Panc1 (cell line): ENCODE measurements at regions not wholly inside any gene's neighbourhood (a gene's known extent, or its start where the extent isn't known, plus 50 kb on each side); places are given as distances from the start of the nearest gene placed in this dataset.

ENCODE experiments used
- ATAC-seq: fragments of 200-7000 bp; cut with Tn5 transposase; 2 replicates; pipeline ENCODE4 v1.9.1; 2020; ENCODE audit warnings: mild to moderate bottlenecking, moderate library complexity
- BruUV-seq: library from RNA; stranded (reverse); fragments of 400-500 nt; replicated peaks from 2 replicates; lab custom pipeline; 2021; lab: Mats Ljungman, UMichigan
- CTCF ChIA-PET: fragments of 300-600 bp; sonication (Branson Sonifier 250); formaldehyde crosslinking; loops from one replicate; lab custom pipeline; 2022; ENCODE audit warnings: antibody characterized with exemption; lab: Charles Lee
- POLR2A ChIA-PET: fragments of 300-600 bp; sonication (Branson Sonifier 250); formaldehyde crosslinking; loops from one replicate; lab custom pipeline; 2022; ENCODE audit warnings: antibody characterized with exemption; lab: Charles Lee
- DNase-seq: peaks from one replicate; pipeline ENCODE4 v3.0.0-alpha.2; 2010; ENCODE audit warnings: low read depth, low spot score
- H3K27ac ChIP-seq: 2 replicates; pipeline ENCODE4 v1.5.1; 2011; ENCODE audit warnings: mild to moderate bottlenecking, low read length, inconsistent platforms
- H3K27me3 ChIP-seq: fragments of 200-500 bp; sonication (Bioruptor generic); 2 replicates; pipeline ENCODE4 v1.6.0; 2014; ENCODE audit warnings: low read length, inconsistent platforms; ENCODE audit not compliant: control insufficient read depth, insufficient read depth
- H3K36me3 ChIP-seq: fragments of 200-500 bp; sonication (Bioruptor generic); 2 replicates; pipeline ENCODE4 v1.5.1; 2014; ENCODE audit warnings: inconsistent platforms, mild to moderate bottlenecking, low read length, moderate library complexity; ENCODE audit not compliant: control insufficient read depth, insufficient read depth
- H3K4me1 ChIP-seq: 2 replicates; pipeline ENCODE4 v1.5.1; 2011; ENCODE audit warnings: inconsistent platforms, mild to moderate bottlenecking, low read length, moderate library complexity; ENCODE audit not compliant: control insufficient read depth, insufficient read depth
- H3K4me3 ChIP-seq, 2 experiments: 2 replicates each; pipeline ENCODE4 v1.5.1; 2011 to 2012; ENCODE audit warnings: low read depth in 2 of 2, low read length in 2 of 2, mild to moderate bottlenecking in 2 of 2, inconsistent platforms in 1 of 2, moderate library complexity in 1 of 2
- H3K9me3 ChIP-seq: fragments of 200-500 bp; sonication (Bioruptor generic); 2 replicates; pipeline ENCODE4 v1.5.1; 2014; ENCODE audit warnings: low read depth, mild to moderate bottlenecking, inconsistent platforms, low read length, moderate library complexity; ENCODE audit not compliant: control insufficient read depth, insufficient read depth
- POLR2AphosphoS5 ChIP-seq: IDR thresholded peaks from 2 replicates; pipeline ENCODE4 v1.6.1; 2012; ENCODE audit warnings: mild to moderate bottlenecking, low read depth, low read length, moderate library complexity
- SIN3A ChIP-seq: IDR thresholded peaks from 2 replicates; pipeline ENCODE4 v1.6.1; 2012; ENCODE audit warnings: low read depth, mild to moderate bottlenecking, low read length, moderate library complexity, borderline replicate concordance; ENCODE audit not compliant: insufficient read depth
- TCF7L2 ChIP-seq: IDR thresholded peaks from 2 replicates; pipeline ENCODE4 v1.6.1; 2011; ENCODE audit warnings: mild to moderate bottlenecking, low read depth, low read length, inconsistent platforms
- in situ Hi-C: cut with HindIII; loops from 2 replicates; pipeline ENCODE4 v1.10.0; 2016; ENCODE audit warnings: low sequenced_read_pairs, low pct_unique_long_range_greater_than_20kb
- intact Hi-C: fragments of 100-400 bp; cut with micrococcal nuclease; formaldehyde crosslinking; loops from one replicate; pipeline ENCODE4 v1.10.0; 2022; ENCODE audit not compliant: unreplicated experiment
- TF ChIP-seq, protein P1 (sequence below), 2 experiments: IDR thresholded peaks; 2 replicates each; pipeline ENCODE4 v1.6.1; 2011 to 2012; ENCODE audit warnings: low read depth in 2 of 2, control low read depth in 1 of 2, low read length in 1 of 2, mild to moderate bottlenecking in 1 of 2, moderate library complexity in 1 of 2; ENCODE audit not compliant: insufficient read depth in 1 of 2
- TF ChIP-seq, protein P2 (sequence below): fragments of 450-650 bp; IDR thresholded peaks from 2 replicates; pipeline ENCODE4 v1.5.1; 2017; ENCODE audit warnings: mild to moderate bottlenecking

DNA sequence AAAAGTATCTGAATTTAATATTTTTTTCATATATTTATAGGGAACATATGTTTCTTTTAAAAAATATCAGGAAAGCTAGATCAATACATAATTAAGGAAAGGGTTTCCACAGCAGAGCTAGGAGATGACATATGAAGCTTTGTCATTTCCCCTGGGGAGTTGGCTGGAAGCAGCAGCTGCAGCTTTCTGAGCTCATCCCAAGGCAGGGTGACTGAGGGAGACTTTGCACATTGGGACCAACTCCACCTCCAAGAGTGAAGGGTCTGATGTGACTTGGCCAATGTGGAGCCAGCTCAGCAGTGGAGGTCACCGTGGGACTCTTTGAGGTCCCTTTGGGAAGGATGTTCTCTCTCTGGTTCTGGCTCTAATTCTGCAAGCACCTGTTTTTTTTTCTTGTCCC lies 315.1 kb downstream of the RDH14 start:
- Histone ChIP-seq H3K4me3 (no peak overlapping the region), H3K27me3 (no peaks in the 10 kb centered on the region), H3K36me3 (no peaks in the 10 kb centered on the region), H3K9me3 (0 out of 2 replicates have a peak, but pooled peaks cover 2% of the 10 kb centered on the region), H3K27ac (no peak overlapping the region), H3K4me1 (no peaks in the 10 kb centered on the region)
- in situ Hi-C loops (no loop called here), intact Hi-C loops (no loop called here)
- TF ChIP-seq TCF7L2: no peak
- no peak for TF ChIP-seq SIN3A
- no peak for TF ChIP-seq POLR2AphosphoS5
- TF ChIP-seq, protein P1, sequence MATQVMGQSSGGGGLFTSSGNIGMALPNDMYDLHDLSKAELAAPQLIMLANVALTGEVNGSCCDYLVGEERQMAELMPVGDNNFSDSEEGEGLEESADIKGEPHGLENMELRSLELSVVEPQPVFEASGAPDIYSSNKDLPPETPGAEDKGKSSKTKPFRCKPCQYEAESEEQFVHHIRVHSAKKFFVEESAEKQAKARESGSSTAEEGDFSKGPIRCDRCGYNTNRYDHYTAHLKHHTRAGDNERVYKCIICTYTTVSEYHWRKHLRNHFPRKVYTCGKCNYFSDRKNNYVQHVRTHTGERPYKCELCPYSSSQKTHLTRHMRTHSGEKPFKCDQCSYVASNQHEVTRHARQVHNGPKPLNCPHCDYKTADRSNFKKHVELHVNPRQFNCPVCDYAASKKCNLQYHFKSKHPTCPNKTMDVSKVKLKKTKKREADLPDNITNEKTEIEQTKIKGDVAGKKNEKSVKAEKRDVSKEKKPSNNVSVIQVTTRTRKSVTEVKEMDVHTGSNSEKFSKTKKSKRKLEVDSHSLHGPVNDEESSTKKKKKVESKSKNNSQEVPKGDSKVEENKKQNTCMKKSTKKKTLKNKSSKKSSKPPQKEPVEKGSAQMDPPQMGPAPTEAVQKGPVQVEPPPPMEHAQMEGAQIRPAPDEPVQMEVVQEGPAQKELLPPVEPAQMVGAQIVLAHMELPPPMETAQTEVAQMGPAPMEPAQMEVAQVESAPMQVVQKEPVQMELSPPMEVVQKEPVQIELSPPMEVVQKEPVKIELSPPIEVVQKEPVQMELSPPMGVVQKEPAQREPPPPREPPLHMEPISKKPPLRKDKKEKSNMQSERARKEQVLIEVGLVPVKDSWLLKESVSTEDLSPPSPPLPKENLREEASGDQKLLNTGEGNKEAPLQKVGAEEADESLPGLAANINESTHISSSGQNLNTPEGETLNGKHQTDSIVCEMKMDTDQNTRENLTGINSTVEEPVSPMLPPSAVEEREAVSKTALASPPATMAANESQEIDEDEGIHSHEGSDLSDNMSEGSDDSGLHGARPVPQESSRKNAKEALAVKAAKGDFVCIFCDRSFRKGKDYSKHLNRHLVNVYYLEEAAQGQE (IDR thresholded peaks at IDR 0.05; ENCODE audit: insufficient read depth in 1 of 2, low read depth in 2 of 2, low read length in 1 of 2): no peak
- TF ChIP-seq, protein P2, sequence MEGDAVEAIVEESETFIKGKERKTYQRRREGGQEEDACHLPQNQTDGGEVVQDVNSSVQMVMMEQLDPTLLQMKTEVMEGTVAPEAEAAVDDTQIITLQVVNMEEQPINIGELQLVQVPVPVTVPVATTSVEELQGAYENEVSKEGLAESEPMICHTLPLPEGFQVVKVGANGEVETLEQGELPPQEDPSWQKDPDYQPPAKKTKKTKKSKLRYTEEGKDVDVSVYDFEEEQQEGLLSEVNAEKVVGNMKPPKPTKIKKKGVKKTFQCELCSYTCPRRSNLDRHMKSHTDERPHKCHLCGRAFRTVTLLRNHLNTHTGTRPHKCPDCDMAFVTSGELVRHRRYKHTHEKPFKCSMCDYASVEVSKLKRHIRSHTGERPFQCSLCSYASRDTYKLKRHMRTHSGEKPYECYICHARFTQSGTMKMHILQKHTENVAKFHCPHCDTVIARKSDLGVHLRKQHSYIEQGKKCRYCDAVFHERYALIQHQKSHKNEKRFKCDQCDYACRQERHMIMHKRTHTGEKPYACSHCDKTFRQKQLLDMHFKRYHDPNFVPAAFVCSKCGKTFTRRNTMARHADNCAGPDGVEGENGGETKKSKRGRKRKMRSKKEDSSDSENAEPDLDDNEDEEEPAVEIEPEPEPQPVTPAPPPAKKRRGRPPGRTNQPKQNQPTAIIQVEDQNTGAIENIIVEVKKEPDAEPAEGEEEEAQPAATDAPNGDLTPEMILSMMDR: no peak
- ATAC-seq: no peak
- ChIA-PET CTCF (no interaction called here), POLR2A (no interaction called here)
- no peak for DNase-seq
- BruUV-seq: no TSS peak

DNA sequence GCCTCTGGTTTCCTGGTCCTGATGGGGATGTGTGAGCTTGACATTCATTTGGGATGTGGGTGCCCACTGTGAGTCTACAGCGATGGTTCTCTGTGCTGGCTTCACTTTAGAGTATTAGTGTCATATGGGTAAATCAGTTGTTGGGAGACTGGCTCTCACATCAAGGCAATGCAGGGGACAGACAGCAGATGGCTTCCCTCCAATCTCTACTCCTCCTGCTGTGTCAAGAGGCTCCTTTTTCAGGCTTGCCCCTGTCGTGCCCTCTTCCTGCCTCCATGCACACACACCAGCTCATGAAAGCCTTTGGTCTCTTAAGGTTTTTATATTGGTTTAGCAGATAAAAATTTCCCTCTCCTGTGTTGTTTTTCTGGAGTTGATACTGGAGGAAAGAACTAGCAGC lies 315.6 kb downstream of the RDH14 start:
- Histone ChIP-seq H3K9me3 (0 out of 2 replicates have a peak, but pooled peaks cover 2% of the 10 kb centered on the region), H3K27ac (no peak overlapping the region), H3K4me3 (no peak overlapping the region), H3K36me3 (no peaks in the 10 kb centered on the region), H3K27me3 (no peaks in the 10 kb centered on the region), H3K4me1 (no peaks in the 10 kb centered on the region)
- intact Hi-C loops: no loop called here
- no TSS peak for BruUV-seq
- in situ Hi-C loops: no loop called here
- ChIA-PET POLR2A (no interaction called here), CTCF (no interaction called here)
- DNase-seq (no peak), ATAC-seq (no peak)
- TF ChIP-seq, protein P2: no peak
- TF ChIP-seq POLR2AphosphoS5: no peak

DNA sequence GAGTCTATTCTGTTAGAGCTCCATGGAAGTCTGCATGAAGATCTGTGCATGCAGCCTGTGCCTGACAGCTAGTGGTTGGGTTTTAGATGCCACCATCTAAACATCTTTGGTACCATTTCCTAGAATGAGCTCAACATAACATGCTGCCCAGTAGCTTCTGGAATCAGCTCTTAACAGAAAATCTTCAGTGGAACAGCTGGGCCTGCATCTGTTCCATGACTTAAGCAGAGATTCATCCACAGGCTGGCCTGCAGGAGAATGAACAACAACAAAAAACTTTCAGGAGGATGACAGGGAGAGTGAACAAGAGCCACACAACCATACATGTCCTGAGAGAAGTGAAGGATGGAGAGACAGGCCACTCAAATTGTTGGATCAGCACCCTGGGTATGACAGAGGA lies 316.6 kb downstream of the RDH14 start:
- CTCF ChIA-PET: no interaction called here
- TF ChIP-seq TCF7L2 (no peak), POLR2AphosphoS5 (no peak), SIN3A (no peak)
- TF ChIP-seq, protein P1 (IDR thresholded peaks at IDR 0.05; ENCODE audit: insufficient read depth in 1 of 2, low read depth in 2 of 2, low read length in 1 of 2): no peak
- TF ChIP-seq, protein P2: no peak
- POLR2A ChIA-PET: no interaction called here

More for the DNA sequence above, 316.6 kb downstream of the RDH14 start:
- no peaks in the 10 kb centered on the region for H3K36me3 ChIP-seq
- no peaks in the 10 kb centered on the region for H3K27me3 ChIP-seq
- BruUV-seq: no TSS peak
- H3K4me1 ChIP-seq: no peaks in the 10 kb centered on the region
- H3K9me3 ChIP-seq: 0 out of 2 replicates have a peak, but pooled peaks cover 2% of the 10 kb centered on the region
- H3K27ac ChIP-seq: no peak overlapping the region
- intact Hi-C loops: no loop called here
- in situ Hi-C loops: no loop called here
- no peak for DNase-seq
- no peak overlapping the region for H3K4me3 ChIP-seq
- no peak for ATAC-seq
